Upper lobe of left lung (tissue), 4 donors: ENCODE measurements at regions not wholly inside any gene's neighbourhood (a gene's known extent, or its start where the extent isn't known, plus 50 kb on each side); places are given as distances from the start of the nearest gene placed in this dataset.

Experiments
- CTCF ChIP-seq, 6 experiments: fragments of 450-650 bp in 4 of 6; fragments of 200-600 bp in 2 of 6; sonication (generic) in 2 of 6; IDR thresholded peaks; one replicate each; pipeline ENCODE4 v1.5.1; 2016 to 2019; ENCODE audit warnings: antibody characterized with exemption in 6 of 6
- POLR2AphosphoS5 ChIP-seq, 2 donors: sonication (generic); formaldehyde crosslinking; IDR thresholded peaks; one replicate each; pipeline ENCODE4 v1.5.1; 2017; ENCODE audit warnings: antibody characterized with exemption in 2 of 2

- TF ChIP-seq POLR2AphosphoS5 (IDR thresholded peaks at IDR 0.05) (no peak), CTCF (IDR thresholded peaks at IDR 0.05) (no peak)
Measured at GRCh38 chr5:21168557-21168956, 1180.6 kb upstream of the CDH18 start.
